Brain microvascular endothelial cell (primary cell): ENCODE measurements at regions not wholly inside any gene's neighbourhood (a gene's known extent, or its start where the extent isn't known, plus 50 kb on each side); places are given as distances from the start of the nearest gene placed in this dataset.

Experiments used
- DNase-seq: peaks from one replicate; pipeline ENCODE4 v3.0.0-alpha.2; 2020
- H3K27ac ChIP-seq: fragments of 250-450 bp; sonication (Bioruptor Pico); 2 replicates; pipeline ENCODE4 v1.5.1; 2020; ENCODE audit warnings: mild to moderate bottlenecking, moderate library complexity
- H3K27me3 ChIP-seq: fragments of 250-450 bp; sonication (Bioruptor Pico); replicated peaks from 2 replicates; pipeline ENCODE4 v1.5.1; 2020; ENCODE audit warnings: mild to moderate bottlenecking
- H3K36me3 ChIP-seq: fragments of 250-450 bp; sonication (Bioruptor Pico); replicated peaks from 2 replicates; pipeline ENCODE4 v1.5.1; 2020; ENCODE audit warnings: mild to moderate bottlenecking
- H3K4me3 ChIP-seq: 2 replicates; pipeline ENCODE4 v1.5.1; 2011; ENCODE audit warnings: low read depth, mild to moderate bottlenecking, control low read depth, low read length, moderate library complexity
- CTCF ChIP-seq: IDR thresholded peaks from 2 replicates; pipeline ENCODE4 v1.5.1; 2011; ENCODE audit warnings: low read depth, mild to moderate bottlenecking, moderate library complexity, low read length, control low read depth, inconsistent platforms; ENCODE audit errors: missing control alignments
- in situ Hi-C: cut with HindIII; loops from 2 replicates; pipeline ENCODE4 v1.10.0; 2017; ENCODE audit warnings: low sequenced_read_pairs, low pct_ligation_motif_present

GRCh38 chr16:5793556-5793955 lies 696.0 kb upstream of the EEF2KMT start:
- H3K36me3 ChIP-seq, result no peaks in the 10 kb centered on the region
- no peak overlapping the region for H3K27ac ChIP-seq
- in situ Hi-C loops, result no loop called here
- H3K4me3 ChIP-seq, result no peak overlapping the region
- no peaks in the 10 kb centered on the region for H3K27me3 ChIP-seq
- TF ChIP-seq CTCF, result no peak
- no peak for DNase-seq

GRCh38 chr16:5791011-5791657 lies 693.5 kb upstream of the EEF2KMT start:
- H3K27me3 ChIP-seq, result no peaks in the 10 kb centered on the region
- H3K36me3 ChIP-seq, result no peaks in the 10 kb centered on the region
- in situ Hi-C loops, result no loop called here
- no peak overlapping the region for H3K27ac ChIP-seq
- no peak for DNase-seq
- no peak for TF ChIP-seq CTCF
- no peak overlapping the region for H3K4me3 ChIP-seq

- DNase-seq, result no peak
- no peak overlapping the region for H3K27ac ChIP-seq
- in situ Hi-C loops, result no loop called here
- TF ChIP-seq CTCF, result no peak
- H3K27me3 ChIP-seq, result no peaks in the 10 kb centered on the region
- H3K36me3 ChIP-seq, result no peaks in the 10 kb centered on the region
- no peak overlapping the region for H3K4me3 ChIP-seq
Observed at GRCh38 chr16:5790512-5790911, 692.9 kb upstream of the EEF2KMT start.

GRCh38 chr16:5789033-5789432 lies 691.4 kb upstream of the EEF2KMT start:
- in situ Hi-C loops, result no loop called here
- no peak for TF ChIP-seq CTCF
- no peak overlapping the region for H3K4me3 ChIP-seq

GRCh38 chr16:5781436-5781835 lies 683.8 kb upstream of the EEF2KMT start:
- in situ Hi-C loops, result no loop called here
- no peaks in the 10 kb centered on the region for H3K36me3 ChIP-seq
- no peak overlapping the region for H3K4me3 ChIP-seq
- TF ChIP-seq CTCF, result no peak
- no peak for DNase-seq
- H3K27ac ChIP-seq, result no peak overlapping the region
- H3K27me3 ChIP-seq, result no peaks in the 10 kb centered on the region

More at GRCh38 chr16:5789033-5789432, 691.4 kb upstream of the EEF2KMT start:
- Histone ChIP-seq H3K27ac (no peak overlapping the region), H3K36me3 (no peaks in the 10 kb centered on the region), H3K27me3 (no peaks in the 10 kb centered on the region)
- no peak for DNase-seq

- in situ Hi-C loops, result no loop called here
- Histone ChIP-seq H3K27ac (no peak overlapping the region), H3K27me3 (no peaks in the 10 kb centered on the region), H3K4me3 (no peak overlapping the region), H3K36me3 (no peaks in the 10 kb centered on the region)
- DNase-seq, result no peak
- no peak for TF ChIP-seq CTCF
Observed at GRCh38 chr16:5776876-5777275, 679.3 kb upstream of the EEF2KMT start.
